H1 (cell line): ENCODE measurements at regions not wholly inside any gene's neighbourhood (a gene's known extent, or its start where the extent isn't known, plus 50 kb on each side); places are given as distances from the start of the nearest gene placed in this dataset.

Experiments used
- BRCA1 ChIP-seq: IDR thresholded peaks from 2 replicates; pipeline ENCODE4 v1.6.1; 2012; ENCODE audit warnings: low read depth, low read length, improper control_type of control experiment
- CBX5 ChIP-seq: fragments of 300-800, 300-1000 bp; sonication (generic); IDR thresholded peaks from 2 replicates; pipeline ENCODE4 v1.7.1; 2016; ENCODE audit warnings: antibody characterized with exemption, low read length, low read depth
- EZH2 ChIP-seq: fragments of 200-600 bp; sonication (generic); IDR thresholded peaks from 2 replicates; pipeline ENCODE4 v1.7.1; 2012; ENCODE audit warnings: low read depth, mild to moderate bottlenecking, moderate library complexity, low read length, inconsistent platforms; ENCODE audit not compliant: severe bottlenecking
- KDM4A ChIP-seq: IDR thresholded peaks from one replicate; pipeline ENCODE4 v1.7.1; 2012; ENCODE audit warnings: low read depth, mild to moderate bottlenecking, moderate library complexity, low read length, inconsistent platforms; ENCODE audit not compliant: severe bottlenecking
- RBBP5 ChIP-seq: IDR thresholded peaks from 2 replicates; pipeline ENCODE4 v1.7.1; 2012; ENCODE audit warnings: low read depth, mild to moderate bottlenecking, inconsistent platforms, low read length, moderate library complexity, borderline replicate concordance

DNA sequence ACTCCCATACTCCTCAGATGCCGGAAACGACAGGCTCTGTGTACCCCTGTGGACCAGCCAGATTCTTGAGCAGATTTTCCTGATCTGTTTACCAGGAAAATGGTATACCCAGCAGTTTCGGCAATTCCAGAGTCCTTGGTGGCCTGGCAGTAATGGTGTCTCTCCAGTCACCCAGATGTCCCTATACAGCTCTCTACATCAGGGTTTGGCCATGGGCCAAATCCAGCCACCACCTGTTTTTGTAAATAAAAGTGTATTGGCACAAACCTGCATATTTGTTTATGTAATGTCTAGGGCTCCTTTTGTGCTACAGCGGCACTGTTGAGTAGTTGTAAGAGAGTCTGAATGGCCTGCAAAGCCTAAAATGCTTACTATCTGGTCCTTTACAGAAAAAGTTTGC, 491.3 kb downstream of the RPS24 start (continued):
- TF ChIP-seq CBX5 = no peak
- TF ChIP-seq EZH2 = no peak
- TF ChIP-seq RBBP5 = no peak
- no peak for TF ChIP-seq BRCA1
- no peak for TF ChIP-seq KDM4A
